HEK293T (cell line): ENCODE measurements at regions not wholly inside any gene's neighbourhood (a gene's known extent, or its start where the extent isn't known, plus 50 kb on each side); places are given as distances from the start of the nearest gene placed in this dataset.

Experiments
- BHLHE40 ChIP-seq: fragments of 450-650 bp; IDR thresholded peaks from 2 replicates; pipeline ENCODE4 v1.6.1; 2016; ENCODE audit warnings: mild to moderate bottlenecking, moderate library complexity, borderline replicate concordance
- ELF4 ChIP-seq: fragments of 450-650 bp; IDR thresholded peaks from 2 replicates; pipeline ENCODE4 v1.6.1; 2017; ENCODE audit warnings: antibody characterized with exemption
- FOXA1 ChIP-seq: fragments of 450-650 bp; IDR thresholded peaks from 2 replicates; pipeline ENCODE4 v1.6.1; 2016; ENCODE audit warnings: mild to moderate bottlenecking
- FOXK2 ChIP-seq: fragments of 450-650 bp; IDR thresholded peaks from 2 replicates; pipeline ENCODE4 v1.6.1; 2016; ENCODE audit warnings: mild to moderate bottlenecking
- FOXM1 ChIP-seq: fragments of 450-650 bp; IDR thresholded peaks from 2 replicates; pipeline ENCODE4 v1.6.1; 2017; ENCODE audit warnings: mild to moderate bottlenecking, borderline replicate concordance
- SUZ12 ChIP-seq: fragments of 450-650 bp; IDR thresholded peaks from 2 replicates; pipeline ENCODE4 v1.6.1; 2016; ENCODE audit warnings: mild to moderate bottlenecking
- TARDBP ChIP-seq: fragments of 450-650 bp; IDR thresholded peaks from 2 replicates; pipeline ENCODE4 v1.6.1; 2016
- ZNF384 ChIP-seq: fragments of 450-650 bp; IDR thresholded peaks from 2 replicates; pipeline ENCODE4 v1.6.1; 2016
- TF ChIP-seq, protein P1 (sequence below): fragments of 450-650 bp; IDR thresholded peaks from 2 replicates; pipeline ENCODE4 v1.6.1; 2016

GRCh38 chr7:25726170-25726780 lies 425.7 kb upstream of the NFE2L3 start:
- TF ChIP-seq FOXK2 (no peak), SUZ12 (no peak), TARDBP (no peak), BHLHE40 (no peak), FOXM1 (no peak), FOXA1 (no peak), ZNF384 (no peak), ELF4 (no peak)
- TF ChIP-seq, protein P1, sequence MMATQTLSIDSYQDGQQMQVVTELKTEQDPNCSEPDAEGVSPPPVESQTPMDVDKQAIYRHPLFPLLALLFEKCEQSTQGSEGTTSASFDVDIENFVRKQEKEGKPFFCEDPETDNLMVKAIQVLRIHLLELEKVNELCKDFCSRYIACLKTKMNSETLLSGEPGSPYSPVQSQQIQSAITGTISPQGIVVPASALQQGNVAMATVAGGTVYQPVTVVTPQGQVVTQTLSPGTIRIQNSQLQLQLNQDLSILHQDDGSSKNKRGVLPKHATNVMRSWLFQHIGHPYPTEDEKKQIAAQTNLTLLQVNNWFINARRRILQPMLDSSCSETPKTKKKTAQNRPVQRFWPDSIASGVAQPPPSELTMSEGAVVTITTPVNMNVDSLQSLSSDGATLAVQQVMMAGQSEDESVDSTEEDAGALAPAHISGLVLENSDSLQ: no peak
